HPDE6-E6E7 (cell line): ENCODE measurements at regions not wholly inside any gene's neighbourhood (a gene's known extent, or its start where the extent isn't known, plus 50 kb on each side); places are given as distances from the start of the nearest gene placed in this dataset.
A peak's percentile ranks its signal among the peaks of the same experiment; 100 is the strongest.

Experiments
- DNase-seq: peaks from one replicate; pipeline ENCODE4 v3.0.0; 2011; ENCODE audit warnings: missing footprints; ENCODE audit errors: extremely low spot score

DNA sequence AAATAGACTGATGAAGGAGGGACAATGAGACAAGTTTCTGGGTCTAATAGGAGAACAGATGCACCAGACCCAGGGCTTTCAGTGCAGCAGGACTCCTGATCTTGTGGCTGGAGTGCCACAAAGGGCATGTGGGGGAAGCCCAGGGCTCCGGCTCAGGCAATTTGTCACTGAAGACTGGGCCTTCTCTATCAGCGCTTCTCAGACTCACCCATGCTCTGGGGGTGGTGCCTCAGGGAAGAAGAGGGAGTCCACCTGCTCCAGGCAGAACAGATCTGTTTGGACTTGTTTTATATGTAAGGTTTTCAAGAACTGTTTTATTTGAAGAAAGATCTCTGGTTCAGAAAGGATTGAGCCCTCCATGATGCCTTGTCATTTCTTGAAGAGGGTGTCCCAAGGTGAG is 112.4 kb upstream of the TLE3 start:
- DNase-seq: no peak

DNA sequence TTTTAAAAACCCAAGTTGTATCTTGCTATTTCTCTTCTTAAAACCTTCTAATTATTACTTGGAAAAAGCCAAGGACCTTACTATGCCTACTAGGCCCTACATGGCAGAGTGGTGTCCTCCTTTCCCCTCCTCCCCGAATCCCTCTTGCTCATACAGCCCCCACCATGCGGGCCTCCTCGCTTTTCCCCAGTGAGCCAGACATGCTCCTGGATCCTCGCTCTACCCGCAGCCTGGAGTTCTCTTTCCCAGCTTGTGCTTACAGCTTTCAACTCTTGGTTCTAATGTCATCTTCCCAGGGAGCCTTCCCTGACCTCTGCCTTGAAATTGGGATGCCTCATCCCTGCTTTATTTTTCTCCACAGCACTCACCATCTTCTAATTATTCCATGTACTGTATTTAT is 111.8 kb upstream of the TLE3 start:
- no peak for DNase-seq

DNA sequence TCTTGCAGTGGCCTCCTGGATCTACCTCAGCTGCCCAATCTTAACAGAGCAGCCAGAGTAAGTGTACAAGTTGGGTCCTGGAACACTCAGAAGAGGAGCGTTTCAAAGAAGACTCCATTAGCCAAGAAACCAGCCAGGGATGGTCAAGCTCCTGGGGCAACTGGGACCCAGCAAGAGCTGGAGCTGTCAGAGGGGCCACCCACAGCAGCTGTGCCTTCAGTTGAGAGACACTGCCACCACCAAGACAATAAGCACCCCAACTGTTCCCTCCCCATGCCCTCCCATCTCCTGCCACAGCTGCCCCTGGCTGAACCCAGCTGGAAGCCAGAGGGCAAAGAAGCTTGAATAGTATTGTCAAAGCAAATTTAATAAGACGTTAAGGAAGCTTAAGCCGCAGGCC is 110.6 kb upstream of the TLE3 start:
- no peak for DNase-seq

DNA sequence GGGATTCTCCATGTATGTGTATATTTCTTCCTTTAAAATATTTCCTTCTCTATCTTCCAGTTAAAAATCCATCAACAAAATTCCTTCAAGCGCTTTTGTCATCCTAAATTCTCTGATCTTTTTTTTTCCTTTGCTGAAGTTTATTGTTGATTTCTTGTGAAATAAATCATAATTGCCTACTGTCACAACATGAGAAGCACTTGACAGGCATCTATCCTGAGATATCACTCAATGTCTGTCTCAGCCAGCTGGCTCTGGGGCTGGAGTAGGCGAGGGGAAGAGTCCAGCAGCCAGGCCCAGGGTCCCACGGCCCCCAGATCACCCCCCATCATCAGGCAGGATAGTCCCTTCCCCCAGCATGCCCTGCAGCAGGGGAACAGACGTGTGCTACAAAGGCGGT is 109.0 kb upstream of the TLE3 start:
- DNase-seq: no peak

DNA sequence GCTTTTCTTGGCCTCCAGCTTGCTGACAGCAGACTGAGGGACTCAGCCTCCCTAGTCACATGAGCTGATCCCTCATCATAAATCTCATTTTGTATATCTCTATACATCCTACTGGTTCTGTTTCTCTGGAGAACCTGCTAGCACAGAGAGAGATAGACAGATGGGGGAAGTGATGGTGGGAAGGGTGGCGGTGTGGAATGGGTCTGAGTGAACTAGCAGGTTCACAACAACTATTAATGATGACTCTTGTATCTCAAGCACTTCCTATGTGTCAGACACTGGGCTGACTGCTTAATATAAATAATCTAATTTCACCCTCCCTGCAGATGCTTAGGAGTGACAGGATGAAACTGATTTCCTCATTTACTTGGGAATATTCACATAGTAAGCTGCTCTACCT is 106.9 kb upstream of the TLE3 start:
- DNase-seq: no peak

DNA sequence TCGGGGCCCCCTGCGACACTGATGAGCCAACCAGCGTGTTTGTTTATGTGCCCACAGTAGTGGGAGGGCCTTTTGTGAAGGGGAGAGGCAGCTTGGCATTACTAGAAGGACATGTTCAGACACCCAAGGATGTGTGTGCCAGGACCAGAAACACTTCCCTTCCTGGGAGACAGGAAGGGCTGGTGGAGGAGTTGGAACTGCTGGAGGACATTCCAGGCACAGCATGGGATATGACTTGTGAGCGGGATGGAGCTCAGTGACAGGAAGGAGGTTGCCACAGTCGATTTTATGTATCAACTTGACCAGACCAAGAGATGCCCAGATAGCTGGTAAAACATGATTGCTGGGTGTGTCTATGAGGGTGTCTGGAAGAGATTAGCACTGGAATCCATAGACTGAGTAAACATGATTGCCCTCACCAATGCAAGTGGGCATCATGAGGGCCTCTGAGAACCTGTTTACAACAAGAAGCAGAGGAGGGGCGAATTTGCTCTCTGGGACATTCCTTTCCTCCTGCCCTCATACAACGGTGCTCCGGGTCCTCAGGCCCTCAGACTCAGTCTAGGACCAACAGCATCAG is 106.4 kb upstream of the TLE3 start:
- no peak for DNase-seq

DNA sequence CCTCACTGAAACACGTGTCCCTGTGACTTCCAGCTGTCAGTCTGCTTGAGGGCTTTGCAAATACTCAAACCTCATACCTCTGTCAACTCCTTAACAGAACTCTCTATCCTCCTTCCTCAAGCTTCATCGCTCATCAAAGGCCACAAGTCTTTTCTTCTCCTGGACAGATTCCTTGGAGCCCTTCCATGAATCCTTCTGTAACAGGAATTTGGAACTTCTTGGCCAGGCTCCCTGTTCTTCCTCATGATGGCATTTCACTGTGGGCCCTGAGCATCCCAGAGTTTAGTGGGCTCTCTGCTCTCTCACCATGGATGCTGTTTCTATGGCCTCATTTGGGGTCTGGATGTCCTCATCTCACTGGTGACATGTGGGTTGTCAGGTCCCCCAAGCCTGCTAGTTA is 105.0 kb upstream of the TLE3 start:
- no peak for DNase-seq

DNA sequence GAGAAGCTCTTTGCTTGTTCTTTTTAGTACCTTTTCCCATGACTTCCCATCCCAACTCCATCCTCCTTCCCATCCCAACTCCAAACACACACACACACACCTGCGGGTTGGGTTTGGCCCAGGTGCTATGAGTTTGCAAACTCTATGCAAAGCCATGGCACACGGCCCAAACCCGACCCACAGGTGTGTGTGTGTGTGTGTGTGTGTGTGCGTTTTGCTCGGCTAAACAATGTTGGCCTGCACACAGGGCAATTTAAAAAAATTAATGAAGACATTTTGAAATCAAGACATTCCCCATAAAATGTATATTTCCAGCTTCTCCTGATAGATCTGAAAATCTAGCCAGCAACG is 103.7 kb upstream of the TLE3 start:
- no peak for DNase-seq

DNA sequence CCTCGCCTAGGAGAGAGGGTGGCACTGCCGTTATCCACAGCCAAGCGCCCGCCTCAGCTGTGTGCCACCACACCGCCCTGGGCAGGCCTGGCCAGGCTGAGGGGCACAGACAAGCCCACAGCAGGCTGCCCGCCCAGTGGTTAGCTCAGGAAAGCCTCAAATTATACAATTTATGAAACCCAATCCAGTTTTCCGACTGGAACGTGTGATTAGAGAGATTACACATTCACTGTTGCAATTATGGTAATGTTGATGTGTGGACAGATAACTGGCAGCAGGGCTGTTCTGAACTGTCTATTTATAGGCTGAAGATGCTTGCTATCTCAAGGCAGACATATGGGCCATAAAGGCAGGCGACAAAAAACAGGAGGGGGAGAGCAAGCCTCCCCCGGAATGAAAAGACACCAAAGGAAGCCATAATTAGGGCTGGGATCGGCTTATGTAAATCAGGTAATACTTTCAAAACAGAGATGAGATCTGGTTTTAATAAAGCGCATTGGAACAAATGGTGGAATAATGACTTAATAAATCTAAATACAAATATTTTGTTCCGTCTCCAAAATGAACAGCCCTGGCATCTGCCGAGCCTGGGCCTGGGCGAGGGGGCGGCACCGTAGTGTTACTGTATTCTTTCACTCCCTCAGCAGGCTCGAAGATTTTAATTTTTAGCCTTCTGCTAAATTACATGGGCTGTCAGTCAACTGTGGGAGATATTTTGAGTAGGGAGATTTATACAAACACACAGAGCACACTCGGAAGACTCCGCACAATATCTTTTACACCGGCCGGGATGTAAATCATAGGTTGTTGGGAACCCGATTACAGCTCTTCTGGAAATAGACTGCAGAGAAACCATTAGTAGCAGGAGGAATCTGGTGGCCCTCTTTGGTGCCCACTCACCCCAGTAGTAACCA is 103.1 kb upstream of the TLE3 start:
- no peak for DNase-seq

DNA sequence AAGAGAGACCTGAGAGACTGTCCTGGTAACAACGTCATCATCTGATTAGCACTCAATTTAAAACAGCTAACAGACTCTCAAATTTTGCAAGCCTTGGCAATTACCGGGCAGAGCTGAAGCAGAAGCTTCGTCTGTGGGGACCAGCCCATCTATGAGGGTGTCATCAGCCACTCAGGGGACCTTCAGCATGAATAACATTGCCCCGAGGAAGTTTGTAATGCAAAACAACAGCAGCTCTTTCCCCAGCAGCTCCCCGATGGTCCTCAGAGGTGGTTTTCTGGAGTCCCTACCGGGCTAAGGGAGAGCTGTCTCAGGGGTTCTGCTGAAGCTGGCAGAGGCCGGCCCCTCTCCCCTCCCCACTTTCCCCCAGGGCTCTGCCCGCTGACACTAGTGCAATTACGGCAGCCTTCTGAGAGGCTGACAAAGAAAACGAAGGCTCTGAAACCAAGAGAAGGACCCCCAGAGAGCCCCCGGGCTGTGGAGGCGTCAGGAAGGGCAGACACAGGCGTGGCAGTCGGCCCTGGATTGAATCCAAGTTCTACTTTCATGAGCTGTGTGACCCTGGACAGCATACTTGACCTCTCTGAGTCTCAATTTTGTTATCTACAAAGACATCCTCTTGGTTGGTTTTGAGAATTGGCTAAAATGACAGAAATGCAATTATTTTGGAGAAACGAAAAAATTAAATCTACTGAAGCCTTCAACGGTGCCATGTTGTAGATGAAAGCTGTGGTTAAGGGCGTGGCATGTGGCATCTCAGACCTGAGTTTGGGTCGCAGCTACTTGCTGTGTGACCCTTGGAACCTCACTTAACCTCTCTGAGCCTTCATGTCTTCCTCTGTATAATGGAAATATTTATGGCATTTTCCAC is 102.1 kb upstream of the TLE3 start:
- no peak for DNase-seq

DNA sequence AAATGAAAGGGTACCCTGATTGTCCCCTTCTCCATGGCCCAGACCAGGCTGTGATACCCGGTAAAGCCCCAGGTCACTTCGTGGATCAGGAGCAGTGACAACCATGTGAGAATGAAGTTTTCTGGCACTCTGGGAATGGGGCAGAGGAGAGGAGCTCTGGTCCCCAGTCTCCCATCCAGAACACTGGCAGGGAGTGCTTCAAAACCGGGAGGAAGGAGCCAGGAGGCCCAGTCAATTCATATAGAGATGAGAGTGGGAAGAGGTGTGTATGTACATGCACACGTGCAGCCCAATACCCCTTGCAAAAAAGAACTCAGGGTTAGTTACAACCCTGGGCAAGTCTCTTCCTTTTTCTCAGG is 101.4 kb upstream of the TLE3 start:
- DNase-seq: no peak

DNA sequence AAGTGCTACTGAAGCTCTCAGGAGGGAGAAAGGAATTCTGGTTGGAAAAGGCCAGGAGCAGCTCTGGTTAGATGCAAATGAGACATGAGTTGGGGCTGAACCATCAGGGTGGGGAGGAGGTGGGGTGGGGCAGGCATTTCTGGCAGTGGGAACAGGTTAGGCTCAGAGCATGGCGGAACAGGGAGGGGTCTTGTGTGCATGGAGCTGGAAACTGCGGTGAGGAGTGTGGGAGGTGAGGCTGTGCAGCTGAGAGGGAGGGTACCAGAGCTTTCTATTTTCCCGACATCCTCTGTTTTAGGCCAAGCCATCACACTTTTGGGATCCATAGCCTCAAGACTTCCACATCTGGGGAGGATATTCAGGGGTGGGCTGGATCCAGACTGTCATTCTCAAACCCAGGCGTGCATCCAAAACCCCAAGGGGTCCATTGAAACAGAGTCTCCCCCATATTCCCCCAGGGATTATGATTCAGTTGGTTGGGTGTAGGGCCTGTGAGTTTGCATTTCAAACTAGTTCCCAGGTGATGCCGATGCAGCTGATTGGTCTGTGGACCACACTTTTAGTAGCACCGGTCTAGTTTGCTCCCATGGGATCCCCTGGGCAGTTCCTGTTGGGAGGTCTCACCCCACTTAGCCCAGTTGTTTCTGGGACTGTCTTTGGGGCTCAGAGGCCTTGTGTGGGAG is 100.9 kb upstream of the TLE3 start:
- DNase-seq: no peak

DNA sequence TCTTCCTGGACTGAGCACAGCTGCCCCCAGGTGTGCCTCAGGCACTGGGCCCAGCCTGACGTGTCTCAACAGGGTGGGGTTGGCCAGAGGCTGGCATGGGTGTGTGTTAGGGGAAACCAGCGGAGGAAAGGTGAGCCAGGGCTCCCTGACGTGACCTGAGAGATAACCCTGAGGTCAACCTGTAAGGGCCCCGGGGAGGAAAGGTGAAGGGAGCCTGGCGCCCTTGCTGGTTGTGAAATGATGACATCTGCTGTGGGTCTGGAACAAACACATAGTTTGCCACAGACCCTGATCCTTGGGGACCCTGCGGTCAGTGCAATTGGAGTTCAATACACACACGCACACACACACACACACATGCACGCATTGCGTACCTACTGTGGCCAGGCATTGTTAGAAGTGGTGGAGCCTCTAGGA is 100.2 kb upstream of the TLE3 start:
- no peak for DNase-seq

DNA sequence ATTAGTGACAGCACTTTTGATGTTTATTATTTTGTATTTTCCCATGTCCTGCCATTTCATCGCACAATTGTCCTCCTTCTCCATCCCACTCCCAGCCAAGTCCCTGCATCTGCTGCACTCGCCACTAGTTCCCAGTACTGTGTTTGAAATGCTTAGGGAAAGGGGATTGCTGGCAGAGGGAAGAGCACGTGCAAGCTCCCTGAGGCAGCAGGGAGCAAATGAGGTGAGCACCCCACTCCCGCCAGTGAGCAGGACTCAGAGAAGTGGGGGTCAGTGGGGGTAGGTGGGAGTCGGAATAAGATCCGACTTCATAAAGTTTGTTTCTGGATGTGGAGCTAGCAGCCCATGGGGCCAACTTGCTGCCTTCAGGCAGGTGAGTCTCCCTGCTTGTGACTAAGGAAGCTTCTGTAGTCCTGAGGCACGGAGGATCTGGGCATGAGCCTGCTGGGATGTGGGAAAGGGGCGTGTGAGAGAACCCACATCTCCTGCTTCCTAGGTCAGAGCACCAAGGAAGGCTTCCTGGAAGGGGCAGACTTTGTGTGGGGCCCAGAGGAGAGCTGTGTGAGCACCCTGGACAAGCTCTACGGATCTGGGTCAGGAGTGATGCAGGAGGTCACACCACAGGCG is 99.7 kb upstream of the TLE3 start:
- DNase-seq: no peak

DNA sequence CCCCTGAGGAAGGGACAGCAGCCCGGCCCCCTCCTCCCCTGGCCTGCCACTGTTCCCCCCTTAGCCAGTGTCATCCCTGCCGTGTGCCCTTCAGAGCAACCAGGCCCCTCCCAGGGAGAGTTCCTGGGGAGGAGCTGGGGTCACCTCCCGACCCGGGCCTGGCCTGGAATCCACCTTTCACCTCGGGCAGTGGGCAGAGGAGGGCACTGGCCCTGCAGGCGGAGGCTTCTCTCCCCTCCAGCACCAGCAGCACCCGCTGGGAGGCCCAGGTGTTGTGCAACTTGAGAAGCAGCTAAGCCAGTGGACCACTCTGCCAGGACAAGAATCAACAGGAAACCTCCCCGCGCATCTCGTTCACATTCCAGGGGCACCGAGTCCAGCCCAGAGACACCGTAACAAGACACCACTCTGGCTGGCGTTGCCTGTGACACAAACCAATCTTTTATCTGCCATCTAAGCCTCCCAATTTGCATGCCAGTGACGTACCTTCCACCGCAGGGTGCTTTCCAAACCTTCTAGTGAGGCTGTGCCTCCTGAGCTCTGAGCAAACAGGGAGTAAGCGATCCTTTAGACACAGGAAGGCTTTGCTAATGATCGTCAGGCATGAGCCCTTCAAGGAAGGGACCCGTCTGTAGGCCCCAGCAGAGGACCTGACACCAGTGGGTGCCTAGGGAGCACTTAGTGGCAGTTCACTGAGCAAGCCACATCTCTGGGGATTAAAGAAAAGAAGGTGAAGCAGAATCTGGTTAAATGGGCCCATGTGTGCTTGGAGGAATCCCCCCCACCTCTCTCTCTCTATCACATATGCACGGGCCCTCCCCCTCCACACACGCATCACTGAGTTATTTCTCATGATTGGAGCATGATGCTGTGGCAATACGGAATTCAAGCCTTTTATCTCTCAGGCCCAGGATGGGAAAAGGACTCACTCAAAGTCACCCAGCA is 98.9 kb upstream of the TLE3 start:
- peak; percentile 93 for DNase-seq

DNA sequence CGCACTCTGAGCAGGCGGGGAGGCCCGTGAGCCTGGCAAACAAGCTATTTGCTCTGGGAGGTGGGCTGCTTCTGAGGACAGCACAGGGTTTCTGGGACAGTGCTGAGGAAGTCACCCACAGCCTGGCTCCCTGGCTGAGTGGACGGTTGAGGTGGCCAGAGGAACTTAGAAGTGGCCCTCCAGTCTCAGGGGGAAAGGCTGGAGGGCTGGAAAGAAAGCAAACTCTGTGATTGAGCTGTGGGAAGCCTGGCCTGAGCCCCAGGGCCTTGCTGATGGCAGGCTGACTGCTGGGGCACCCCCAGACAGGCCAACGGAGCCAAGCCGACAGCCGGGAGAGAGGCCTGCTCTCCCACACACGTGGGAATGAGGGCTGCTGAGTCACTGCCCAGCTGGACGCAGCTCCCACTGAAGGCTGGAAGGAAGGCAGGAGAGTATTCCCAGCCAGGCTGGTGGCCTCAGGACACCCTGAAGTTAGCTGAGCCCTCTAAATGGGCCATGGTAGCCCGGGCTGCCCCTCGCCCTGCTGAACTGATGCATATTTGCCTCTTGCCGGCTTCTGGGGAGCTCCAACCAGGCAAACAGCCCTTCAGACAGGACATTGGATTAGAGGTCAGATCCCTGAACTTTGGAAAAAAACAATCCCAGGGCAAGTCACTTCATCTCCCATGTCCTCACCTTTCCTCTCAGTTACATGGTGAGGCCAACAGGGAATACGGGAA is 98.0 kb upstream of the TLE3 start:
- peak; percentile 58 for DNase-seq

DNA sequence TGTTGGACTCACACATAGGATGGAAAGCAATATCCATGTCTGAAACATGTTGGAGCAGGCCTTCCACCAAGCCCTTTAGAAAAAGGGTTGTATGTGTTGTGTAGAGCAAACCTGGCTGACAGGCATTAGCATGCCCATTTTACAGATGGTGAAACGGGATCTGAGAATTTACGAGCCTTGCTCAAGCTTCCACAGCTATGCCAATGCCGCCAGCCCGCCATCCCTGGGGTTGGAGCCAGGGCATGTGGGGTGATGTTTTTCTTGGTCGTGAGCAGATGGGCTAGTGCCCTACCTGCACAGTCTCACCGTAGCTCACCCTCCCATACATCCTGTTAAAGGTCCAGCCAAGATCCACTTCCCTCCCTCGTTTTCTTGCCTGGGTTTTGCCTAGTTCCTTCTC is 97.5 kb upstream of the TLE3 start:
- DNase-seq: no peak

DNA sequence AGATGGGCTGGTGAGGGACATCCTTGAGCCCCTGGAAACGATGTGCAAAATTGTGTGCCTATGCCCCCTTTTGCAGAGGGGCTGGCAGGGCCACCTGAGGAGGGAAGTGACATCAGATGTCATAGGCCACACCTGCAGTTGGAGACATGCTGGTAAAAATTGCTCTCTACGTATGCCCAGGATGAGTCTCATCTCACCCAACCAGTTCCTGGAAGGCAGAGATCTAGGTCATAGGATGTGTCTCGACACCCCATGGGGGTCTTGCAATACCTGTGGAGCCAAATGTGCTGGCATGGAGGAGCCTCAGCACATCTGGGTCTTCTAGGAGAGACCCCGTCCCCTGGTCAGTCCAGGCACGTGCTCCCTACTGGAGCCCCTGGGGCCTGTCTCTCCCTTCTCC is 96.5 kb upstream of the TLE3 start:
- no peak for DNase-seq

DNA sequence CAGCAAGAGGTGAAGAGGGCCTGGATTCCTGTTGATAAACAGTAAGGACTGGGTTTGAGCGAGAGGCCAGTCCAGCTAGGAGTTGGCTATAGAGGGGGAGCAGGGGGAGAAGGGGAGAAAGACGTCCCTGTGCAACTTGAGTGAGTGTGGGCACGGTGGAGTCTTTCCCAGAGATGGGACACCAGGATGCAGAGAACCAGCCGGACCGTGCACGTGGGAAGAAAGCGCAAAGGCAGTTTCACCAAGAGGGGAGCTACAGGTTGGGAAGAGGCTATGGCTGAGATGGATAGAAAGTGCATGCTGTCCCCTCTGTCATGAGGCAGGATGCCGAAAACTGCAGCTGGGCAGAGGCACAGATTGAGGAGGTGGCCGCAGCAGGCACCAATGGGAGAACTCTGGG is 96.0 kb upstream of the TLE3 start:
- no peak for DNase-seq

DNA sequence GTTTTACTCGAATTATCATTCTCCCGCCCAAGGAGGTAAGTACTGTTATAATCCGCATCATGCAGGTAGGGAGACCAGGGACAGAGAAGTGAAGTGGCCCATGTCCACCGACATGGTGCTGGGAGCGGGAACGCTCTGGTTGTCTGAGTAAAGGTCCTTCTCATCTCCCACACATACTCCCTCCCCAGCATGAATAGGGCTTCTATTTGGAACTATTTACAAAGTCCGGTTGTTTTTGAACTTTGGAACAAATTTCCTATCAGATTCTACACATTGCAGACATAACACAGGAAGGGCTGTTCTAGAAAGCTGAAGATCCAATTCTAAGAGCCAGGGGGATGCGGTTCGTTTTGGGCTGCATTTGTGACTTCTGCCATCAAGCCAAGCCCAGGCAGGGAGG is 94.8 kb upstream of the TLE3 start:
- no peak for DNase-seq
